ENCODE measurements at regions not wholly inside any gene's neighbourhood (a gene's known extent, or its start where the extent isn't known, plus 50 kb on each side); places are given as distances from the start of the nearest gene placed in this dataset.

- DNase-seq (ENCODE audit: low read depth in 4 of 4, low spot score in 2 of 4) = no peak
Observed at GRCh38 chr10:113356794-113357680, 195.8 kb upstream of the HABP2 start.

DNA sequence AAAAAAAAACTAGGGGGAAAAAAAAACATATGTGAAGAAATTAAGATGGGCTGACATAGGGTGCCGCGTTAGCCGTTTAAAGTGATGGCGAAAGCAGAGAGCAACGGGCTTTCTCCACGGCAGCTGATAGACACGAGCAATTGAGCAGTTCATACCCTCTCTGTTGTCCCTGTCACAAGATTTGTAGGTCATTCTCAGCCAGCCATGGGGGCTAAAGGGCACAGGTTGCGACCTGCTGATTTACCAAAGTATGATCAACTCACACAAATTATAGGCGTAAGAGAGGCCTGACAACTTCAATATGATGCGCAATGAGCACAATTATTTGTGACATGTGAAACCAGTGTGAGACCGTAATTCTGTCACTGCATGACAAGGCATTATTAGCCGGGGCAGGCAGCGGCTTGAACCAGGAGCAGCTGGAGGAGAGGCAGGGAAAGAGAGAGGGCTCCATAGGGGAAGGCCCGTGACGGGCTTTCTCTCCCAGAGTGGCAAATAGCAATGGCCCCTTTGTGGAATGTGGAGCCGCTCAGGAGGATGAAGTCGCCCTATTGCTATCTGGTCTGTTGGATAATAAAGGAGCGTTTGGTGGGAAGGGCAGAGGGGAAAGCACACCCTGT, 195.1 kb upstream of the HABP2 start:
- no peak for DNase-seq (ENCODE audit: low read depth in 4 of 4, low spot score in 2 of 4)

GRCh38 chr10:113359655-113360054, 193.2 kb upstream of the HABP2 start:
- DNase-seq (ENCODE audit: low read depth in 4 of 4, low spot score in 2 of 4) = no peak

DNA sequence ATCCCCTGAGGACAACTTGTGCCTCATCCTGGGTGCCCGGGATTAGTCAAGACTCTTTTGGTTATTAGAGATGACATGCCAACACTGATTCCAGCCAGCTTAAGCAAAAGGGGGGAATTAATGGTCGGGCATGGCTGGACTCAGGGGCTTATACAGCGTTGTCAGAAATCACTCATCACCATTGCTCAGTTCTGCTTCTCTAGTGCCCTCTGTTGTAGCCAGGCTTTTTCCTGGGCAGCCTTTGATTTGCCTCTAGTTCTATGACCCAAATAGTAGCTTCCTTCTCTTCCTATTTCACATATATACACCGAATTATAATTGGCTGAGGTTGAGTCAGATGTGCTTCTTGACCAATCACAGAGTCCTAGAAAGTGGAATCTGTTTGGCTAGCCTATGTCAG, 192.0 kb upstream of the HABP2 start:
- no peak for DNase-seq (ENCODE audit: low read depth in 4 of 4, low spot score in 2 of 4)

DNA sequence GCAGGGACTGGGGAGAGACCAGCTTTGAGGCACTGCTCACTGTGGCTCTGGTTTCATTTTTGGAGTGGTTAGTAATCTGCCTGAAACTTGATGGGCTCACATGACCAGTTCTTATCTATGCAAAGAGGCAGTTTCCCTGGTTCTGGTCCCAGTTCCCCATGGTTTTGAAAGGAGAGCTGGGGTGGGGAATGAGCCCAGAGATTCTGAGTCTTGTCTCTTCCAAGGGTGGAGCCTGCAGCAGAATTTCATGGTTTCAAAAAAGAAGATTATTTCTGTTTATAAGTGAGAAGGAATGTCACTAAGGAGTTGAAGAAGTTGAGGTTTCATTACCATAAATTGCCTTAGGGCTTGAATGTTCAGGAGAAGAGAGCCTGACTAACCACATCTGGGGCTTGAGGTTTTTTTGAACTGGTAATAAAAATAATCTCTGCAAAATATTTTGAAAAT, 190.2 kb upstream of the HABP2 start:
- DNase-seq (ENCODE audit: low read depth in 4 of 4, low spot score in 2 of 4) = no peak

- no peak for DNase-seq (ENCODE audit: low read depth in 4 of 4, low spot score in 2 of 4)
Observed at GRCh38 chr10:113364227-113364626, 188.6 kb upstream of the HABP2 start.

GRCh38 chr10:113368666-113369364, 184.0 kb upstream of the HABP2 start:
- DNase-seq (ENCODE audit: low read depth in 4 of 4, low spot score in 2 of 4) = no peak

DNA sequence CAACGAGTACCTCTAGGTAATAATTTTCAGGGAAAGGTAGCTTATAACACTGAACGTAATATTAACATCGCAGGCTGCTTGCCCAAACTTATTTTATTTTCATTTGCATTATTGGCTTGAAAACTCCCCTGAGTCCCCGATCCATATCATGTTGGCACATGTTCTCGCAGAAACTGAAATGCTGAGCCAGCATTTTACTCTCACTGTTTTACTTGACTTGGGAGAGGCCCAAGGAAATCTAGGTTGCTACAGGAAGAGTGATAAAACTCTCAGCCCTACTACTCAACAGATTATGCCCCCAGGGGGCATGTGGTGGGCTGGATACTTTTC, 183.5 kb upstream of the HABP2 start:
- DNase-seq (ENCODE audit: low read depth in 4 of 4, low spot score in 2 of 4) = no peak

DNA sequence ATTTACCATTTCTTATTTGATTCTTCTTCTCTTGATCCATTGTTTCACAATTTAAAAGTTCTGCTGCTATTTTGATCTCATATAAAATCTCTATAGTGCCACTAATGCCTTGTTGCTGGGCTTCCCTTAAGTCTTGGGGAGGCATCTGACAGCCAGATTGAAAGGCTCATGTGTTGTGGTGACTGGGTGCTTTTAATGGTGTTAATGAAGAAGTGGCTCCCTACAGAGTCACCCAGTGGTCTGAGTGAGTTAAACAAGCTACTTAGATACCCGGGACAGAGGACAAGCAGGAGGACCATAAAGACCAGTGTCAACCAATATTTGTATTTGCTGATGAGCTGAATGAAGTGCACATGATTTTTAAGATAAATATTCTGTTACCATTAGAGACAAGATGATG, 176.4 kb upstream of the HABP2 start:
- no peak for DNase-seq (ENCODE audit: low read depth in 4 of 4, low spot score in 2 of 4)

GRCh38 chr10:113379091-113379490, 173.8 kb upstream of the HABP2 start:
- DNase-seq (ENCODE audit: low read depth in 4 of 4, low spot score in 2 of 4) = no peak

- no peak for DNase-seq (ENCODE audit: low read depth in 4 of 4, low spot score in 2 of 4)
Observed at GRCh38 chr10:113381416-113381815, 171.4 kb upstream of the HABP2 start.

DNA sequence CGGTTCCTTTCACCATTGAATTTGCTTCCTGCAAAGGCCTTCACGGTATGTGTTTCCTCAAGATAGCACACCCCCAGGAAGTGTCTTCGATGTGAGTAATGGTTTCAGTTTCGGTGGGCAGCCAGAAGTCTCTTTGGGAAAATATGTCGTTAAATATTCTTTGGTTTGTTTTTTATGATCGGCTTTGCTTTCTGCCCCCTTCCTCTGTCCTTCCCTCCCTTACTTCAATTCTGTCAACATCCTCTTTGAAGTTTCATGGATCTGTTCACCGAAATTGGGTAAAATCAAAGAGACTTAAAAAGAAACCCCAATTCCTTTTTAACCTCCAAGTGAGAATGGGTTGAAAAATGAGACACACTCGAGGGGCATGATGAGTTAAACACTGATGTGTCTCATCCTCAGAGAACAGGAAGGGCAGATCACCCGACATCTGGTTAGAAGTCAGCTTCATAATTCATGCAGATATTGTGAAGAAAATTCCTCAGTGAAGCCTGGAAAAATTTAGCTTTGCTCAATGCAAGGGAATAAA, 170.8 kb upstream of the HABP2 start:
- no peak for DNase-seq (ENCODE audit: low read depth in 4 of 4, low spot score in 2 of 4)

- no peak for DNase-seq (ENCODE audit: low read depth in 4 of 4, low spot score in 2 of 4)
Observed at GRCh38 chr10:113382691-113383090, 170.2 kb upstream of the HABP2 start.

DNA sequence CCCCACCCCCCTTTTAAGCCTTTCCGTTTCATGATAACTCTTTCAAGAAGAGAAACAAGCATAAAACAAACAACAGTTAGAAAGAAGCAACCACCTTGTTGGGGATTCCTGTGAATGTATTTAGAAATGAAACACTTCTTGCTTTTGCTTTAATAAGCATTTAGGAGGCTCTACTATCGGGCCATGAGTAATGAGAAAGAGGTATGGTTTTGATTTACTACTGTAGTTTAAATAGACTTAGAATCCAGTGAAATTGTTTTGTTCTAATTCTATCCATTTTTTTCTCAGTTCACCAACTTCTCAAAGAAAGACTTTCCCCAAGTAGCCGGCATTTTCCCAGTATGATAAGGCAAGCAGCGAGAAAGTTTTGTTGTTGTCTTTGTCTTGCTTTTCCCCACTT, 168.7 kb upstream of the HABP2 start:
- DNase-seq (ENCODE audit: low read depth in 4 of 4, low spot score in 2 of 4) = no peak

DNA sequence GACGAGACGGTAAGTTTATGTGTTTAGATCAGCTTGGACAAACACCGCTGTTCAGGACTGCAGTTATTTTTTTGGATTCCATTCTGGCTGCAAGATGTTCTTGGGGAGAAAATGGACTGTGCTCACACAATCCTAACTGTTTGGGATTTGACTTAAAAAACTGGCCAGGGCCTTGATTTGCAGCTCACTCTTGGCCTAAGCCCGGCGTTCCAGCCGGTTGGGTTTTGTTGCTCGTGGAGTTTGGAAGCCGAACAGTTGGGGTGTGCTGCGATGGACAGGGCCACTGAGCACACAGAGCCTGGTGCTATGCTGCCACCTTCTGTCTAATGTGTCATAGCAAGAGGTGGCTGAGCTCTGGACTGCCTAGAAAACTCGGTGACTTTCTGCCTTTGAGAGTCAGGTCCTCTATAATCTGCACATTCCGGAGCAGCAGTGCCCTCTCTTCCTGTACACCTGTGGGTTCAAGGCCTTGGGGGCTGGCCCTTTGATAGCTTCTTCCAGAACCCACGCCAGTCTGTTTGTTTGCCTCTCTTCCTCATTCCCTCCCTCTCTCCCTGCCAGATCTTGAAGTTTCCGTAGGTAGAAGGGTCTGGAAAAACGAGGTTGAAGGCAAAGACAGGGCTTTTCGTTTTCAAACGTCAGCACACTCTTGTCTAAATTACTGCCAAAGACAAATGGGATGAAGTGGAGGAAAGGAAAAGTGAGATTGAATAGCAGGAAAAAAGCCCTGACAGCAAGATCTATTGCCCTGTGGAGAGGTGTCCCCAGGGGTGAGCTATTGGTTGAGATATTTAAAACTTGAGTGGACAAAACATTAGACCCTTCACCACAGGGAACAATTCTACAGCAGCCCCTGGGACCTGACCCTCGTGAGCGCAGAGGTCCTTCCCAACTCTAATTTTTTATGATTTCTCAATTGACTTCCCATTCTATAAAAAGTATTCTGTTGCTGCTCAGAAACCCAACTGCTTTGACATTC, 167.5 kb upstream of the HABP2 start:
- DNase-seq (ENCODE audit: low read depth in 4 of 4, low spot score in 2 of 4) = peak; percentile 73 to 93 (median 86)

DNA sequence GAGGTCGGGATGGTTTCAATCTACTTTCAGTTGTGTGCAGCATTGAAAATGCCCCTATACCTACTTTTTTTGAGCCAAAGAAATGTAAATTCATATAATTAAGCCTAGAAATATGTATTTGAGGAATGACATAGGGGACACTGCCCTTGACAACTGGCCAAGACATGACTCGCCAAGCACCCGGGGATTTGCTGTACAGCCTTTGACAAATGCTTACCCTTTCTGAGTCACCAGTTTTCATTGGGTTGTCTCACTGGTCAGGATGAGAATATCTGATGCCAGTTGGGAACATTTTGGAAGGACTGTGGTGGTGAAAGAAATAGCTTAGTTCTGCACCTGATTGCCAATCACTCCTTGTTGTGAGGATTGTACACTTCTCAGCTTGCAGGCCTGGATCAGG, 166.8 kb upstream of the HABP2 start:
- DNase-seq (ENCODE audit: low read depth in 4 of 4, low spot score in 2 of 4) = no peak

DNA sequence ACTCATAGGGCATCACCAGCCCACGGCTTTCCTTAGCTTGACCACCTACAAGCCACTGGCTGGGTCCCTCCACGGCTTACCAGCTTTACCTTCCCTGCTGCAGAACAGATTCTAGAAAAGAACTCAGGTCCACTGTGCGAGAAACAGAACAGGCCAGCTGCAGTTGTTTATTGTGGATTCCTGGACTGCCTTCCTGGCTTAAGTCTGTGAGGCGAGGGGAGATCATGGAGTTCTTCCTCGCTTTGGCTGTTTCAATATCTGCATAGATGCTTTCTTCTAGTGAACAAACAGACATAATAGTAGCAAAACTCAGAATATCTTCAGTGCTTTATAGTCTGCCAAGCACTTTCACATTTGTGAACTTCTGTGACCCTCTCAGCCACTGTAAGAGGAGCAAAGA, 162.9 kb upstream of the HABP2 start:
- no peak for DNase-seq (ENCODE audit: low read depth in 4 of 4, low spot score in 2 of 4)

DNA sequence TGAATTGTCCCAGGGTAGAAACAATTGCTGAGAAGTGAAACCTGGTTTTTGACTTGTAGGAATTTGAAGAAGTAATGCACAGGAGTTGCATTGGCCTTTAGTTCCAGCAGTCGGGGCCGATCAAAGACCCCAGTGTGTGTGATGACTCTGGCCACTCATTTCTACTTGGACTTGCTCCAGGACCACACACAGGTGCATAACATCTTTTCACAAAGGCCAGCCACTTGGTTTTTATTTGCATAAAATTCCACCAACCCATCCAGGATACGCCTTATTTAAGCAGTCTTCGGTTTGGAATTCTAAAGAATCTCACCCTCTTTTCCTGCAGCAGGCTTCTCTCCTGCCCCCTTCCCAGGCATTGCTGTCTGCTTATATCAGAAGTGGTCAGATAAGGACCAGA, 162.0 kb upstream of the HABP2 start:
- DNase-seq (ENCODE audit: low read depth in 4 of 4, low spot score in 2 of 4) = no peak

DNA sequence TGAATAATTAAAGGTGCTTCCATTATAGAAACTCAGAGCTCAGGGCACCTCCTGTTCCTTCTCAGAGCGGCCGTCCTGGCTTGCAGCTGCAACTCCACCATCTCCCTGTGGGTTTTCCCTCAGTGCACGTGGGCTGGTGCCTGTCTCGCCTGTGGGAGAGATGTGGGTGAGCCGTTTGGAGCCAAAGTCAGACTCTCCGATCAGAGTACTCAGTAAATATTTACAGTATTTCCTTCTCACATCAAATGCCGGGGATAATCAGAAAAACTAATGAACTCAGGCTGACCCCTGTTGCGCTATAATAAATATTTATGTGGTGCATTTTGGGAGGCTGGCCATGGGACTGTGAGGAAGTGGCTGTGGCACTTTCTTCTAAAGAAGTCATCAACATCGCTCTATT, 155.8 kb upstream of the HABP2 start:
- DNase-seq (ENCODE audit: low read depth in 4 of 4, low spot score in 2 of 4) = no peak

DNA sequence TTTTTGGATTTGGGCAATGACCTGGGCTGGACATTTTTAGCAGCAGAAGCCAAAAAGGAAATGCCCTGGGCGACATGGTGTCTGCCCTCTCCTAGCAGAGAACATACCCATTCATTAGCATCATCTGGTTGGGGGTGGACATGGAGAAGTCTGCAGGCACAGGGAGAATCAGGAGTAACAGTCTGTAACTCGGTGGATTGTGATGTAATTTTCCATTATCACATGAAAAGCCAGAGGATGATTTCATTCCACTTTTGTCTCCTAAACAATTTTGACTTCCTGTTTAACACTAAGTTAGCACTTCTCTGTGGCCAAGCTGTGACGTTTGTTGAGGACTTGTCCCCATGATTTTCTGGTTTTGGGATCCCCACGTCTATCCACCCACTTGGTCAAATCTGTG, 153.8 kb upstream of the HABP2 start:
- DNase-seq (ENCODE audit: low read depth in 4 of 4, low spot score in 2 of 4) = no peak

Data from left renal cortex interstitium (tissue), 4 donors.